ENCODE measurements at regions not wholly inside any gene's neighbourhood (a gene's known extent, or its start where the extent isn't known, plus 50 kb on each side); places are given as distances from the start of the nearest gene placed in this dataset.

GRCh38 chr6:40685862-40686261 lies 98.7 kb upstream of the LRFN2 start:
- no peak for TF ChIP-seq CTCF (IDR thresholded peaks at IDR 0.05; ENCODE audit: control extremely low read depth in 1 of 3, insufficient read depth in 1 of 3, low read depth in 1 of 3, low read length in 3 of 3)
- TF ChIP-seq BACH1 (IDR thresholded peaks at IDR 0.05; ENCODE audit: low read length), result no peak
- no peak for TF ChIP-seq EGR1 (IDR thresholded peaks at IDR 0.05; ENCODE audit: borderline replicate concordance, low read depth, low read length)
- no peak for TF ChIP-seq POLR2A (IDR thresholded peaks at IDR 0.05; ENCODE audit: control extremely low read depth in 1 of 2, low read depth in 2 of 2, low read length in 2 of 2)
- no peak for TF ChIP-seq MAFK (IDR thresholded peaks at IDR 0.05; ENCODE audit: low read depth, low read length)
- no peak for TF ChIP-seq RXRA (IDR thresholded peaks at IDR 0.05; ENCODE audit: insufficient read depth, low read depth, low read length)
- TF ChIP-seq CEBPB (IDR thresholded peaks at IDR 0.05; ENCODE audit: low read depth, low read length), result no peak
- TF ChIP-seq EZH2 (IDR thresholded peaks at IDR 0.05; ENCODE audit: low read depth, low read length, severe bottlenecking), result no peak
- TF ChIP-seq TAF1 (IDR thresholded peaks at IDR 0.05; ENCODE audit: low read depth, low read length), result no peak
- no peak for TF ChIP-seq TEAD4 (IDR thresholded peaks at IDR 0.05; ENCODE audit: low read depth, low read length)
- TF ChIP-seq SRF (IDR thresholded peaks at IDR 0.05; ENCODE audit: low read depth, low read length), result no peak
- no peak for TF ChIP-seq ATF2 (IDR thresholded peaks at IDR 0.05; ENCODE audit: low read length)
- TF ChIP-seq GABPA (IDR thresholded peaks at IDR 0.05; ENCODE audit: borderline replicate concordance, insufficient read depth, low read length), result no peak
